ENCODE measurements at regions not wholly inside any gene's neighbourhood (a gene's known extent, or its start where the extent isn't known, plus 50 kb on each side); places are given as distances from the start of the nearest gene placed in this dataset.

DNA sequence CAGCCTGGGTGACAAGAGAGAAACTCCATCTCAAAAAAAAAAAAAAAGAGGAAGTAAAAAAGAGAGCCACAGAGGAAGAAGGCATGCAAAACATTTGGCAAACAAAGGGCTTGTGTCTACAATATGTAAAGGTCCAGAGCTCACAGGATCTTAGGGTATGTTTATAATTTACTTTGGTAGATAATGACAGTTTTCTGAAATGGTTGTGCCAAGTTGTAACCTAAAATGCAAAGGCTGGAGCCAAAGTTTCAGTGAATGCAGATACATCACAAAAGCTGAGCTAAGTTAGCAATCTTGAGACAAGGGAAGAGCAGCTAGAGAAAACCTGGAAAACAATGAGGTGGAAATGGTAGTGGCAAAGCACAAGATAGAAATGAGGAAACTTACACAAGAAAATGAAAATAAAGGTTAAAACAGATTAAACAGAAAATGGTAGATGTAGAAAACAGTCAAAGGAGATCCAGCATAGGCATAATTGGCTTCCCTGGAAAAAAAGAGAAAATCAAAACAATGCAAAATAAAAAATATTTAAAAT is 77.5 kb upstream of the HK2 start:
- no peak for TF ChIP-seq POLR2A (IDR thresholded peaks at IDR 0.05)
- TF ChIP-seq, protein P1, sequence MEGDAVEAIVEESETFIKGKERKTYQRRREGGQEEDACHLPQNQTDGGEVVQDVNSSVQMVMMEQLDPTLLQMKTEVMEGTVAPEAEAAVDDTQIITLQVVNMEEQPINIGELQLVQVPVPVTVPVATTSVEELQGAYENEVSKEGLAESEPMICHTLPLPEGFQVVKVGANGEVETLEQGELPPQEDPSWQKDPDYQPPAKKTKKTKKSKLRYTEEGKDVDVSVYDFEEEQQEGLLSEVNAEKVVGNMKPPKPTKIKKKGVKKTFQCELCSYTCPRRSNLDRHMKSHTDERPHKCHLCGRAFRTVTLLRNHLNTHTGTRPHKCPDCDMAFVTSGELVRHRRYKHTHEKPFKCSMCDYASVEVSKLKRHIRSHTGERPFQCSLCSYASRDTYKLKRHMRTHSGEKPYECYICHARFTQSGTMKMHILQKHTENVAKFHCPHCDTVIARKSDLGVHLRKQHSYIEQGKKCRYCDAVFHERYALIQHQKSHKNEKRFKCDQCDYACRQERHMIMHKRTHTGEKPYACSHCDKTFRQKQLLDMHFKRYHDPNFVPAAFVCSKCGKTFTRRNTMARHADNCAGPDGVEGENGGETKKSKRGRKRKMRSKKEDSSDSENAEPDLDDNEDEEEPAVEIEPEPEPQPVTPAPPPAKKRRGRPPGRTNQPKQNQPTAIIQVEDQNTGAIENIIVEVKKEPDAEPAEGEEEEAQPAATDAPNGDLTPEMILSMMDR (IDR thresholded peaks at IDR 0.05): no peak

All from body of pancreas (tissue), 4 donors.